ENCODE measurements at regions not wholly inside any gene's neighbourhood (a gene's known extent, or its start where the extent isn't known, plus 50 kb on each side); places are given as distances from the start of the nearest gene placed in this dataset.

GRCh38 chr15:81765816-81766215, 280.0 kb downstream of the MEX3B start:
- TF ChIP-seq EZH2 (IDR thresholded peaks at IDR 0.05; ENCODE audit: borderline replicate concordance, low read depth, low read length, severe bottlenecking) = no peak
- TF ChIP-seq CTCF (IDR thresholded peaks at IDR 0.05; ENCODE audit: borderline replicate concordance, extremely low read depth, low read length, poor library complexity, severe bottlenecking) = no peak
- Histone ChIP-seq H3K27me3 (ENCODE audit: insufficient read depth, low read length, poor library complexity) (no peaks in the 10 kb centered on the region), H3K9me3 (ENCODE audit: insufficient read depth, low read length, severe bottlenecking) (no peaks in the 10 kb centered on the region), H3K27ac (ENCODE audit: low read length) (no peak overlapping the region), H2AFZ (ENCODE audit: low read depth, low read length) (no peak overlapping the region), H3K79me2 (ENCODE audit: insufficient read depth, low read length) (no peaks in the 10 kb centered on the region), H3K4me2 (ENCODE audit: insufficient read depth, low read length) (no peak overlapping the region), H3K9ac (ENCODE audit: low read depth, low read length) (no peak overlapping the region), H3K36me3 (ENCODE audit: insufficient read depth, low read length) (no peaks in the 10 kb centered on the region), H3K4me1 (ENCODE audit: insufficient read depth, low read length) (no peaks in the 10 kb centered on the region), H4K20me1 (ENCODE audit: insufficient read depth, low read length) (no peaks in the 10 kb centered on the region), H3K4me3 (ENCODE audit: low read depth in 1 of 2, low read length in 2 of 2) (no peak overlapping the region)
- ATAC-seq (ENCODE audit: insufficient read depth, low read depth) (no peak), DNase-seq (no peak)

- H3K27me3 ChIP-seq (ENCODE audit: insufficient read depth, low read length, poor library complexity) = no peaks in the 10 kb centered on the region
- H3K79me2 ChIP-seq (ENCODE audit: insufficient read depth, low read length) = no peaks in the 10 kb centered on the region
- H3K9ac ChIP-seq (ENCODE audit: low read depth, low read length) = no peak overlapping the region
- no peaks in the 10 kb centered on the region for H3K36me3 ChIP-seq (ENCODE audit: insufficient read depth, low read length)
- no peak overlapping the region for H3K4me2 ChIP-seq (ENCODE audit: insufficient read depth, low read length)
- H3K4me1 ChIP-seq (ENCODE audit: insufficient read depth, low read length) = no peaks in the 10 kb centered on the region
- H3K27ac ChIP-seq (ENCODE audit: low read length) = no peak overlapping the region
- H4K20me1 ChIP-seq (ENCODE audit: insufficient read depth, low read length) = no peaks in the 10 kb centered on the region
- no peak overlapping the region for H2AFZ ChIP-seq (ENCODE audit: low read depth, low read length)
- DNase-seq = no peak
- TF ChIP-seq EZH2 (IDR thresholded peaks at IDR 0.05; ENCODE audit: borderline replicate concordance, low read depth, low read length, severe bottlenecking) (no peak), CTCF (IDR thresholded peaks at IDR 0.05; ENCODE audit: borderline replicate concordance, extremely low read depth, low read length, poor library complexity, severe bottlenecking) (no peak)
- ATAC-seq (ENCODE audit: insufficient read depth, low read depth) = no peak
- no peak overlapping the region for H3K4me3 ChIP-seq (ENCODE audit: low read depth in 1 of 2, low read length in 2 of 2)
- H3K9me3 ChIP-seq (ENCODE audit: insufficient read depth, low read length, severe bottlenecking) = no peaks in the 10 kb centered on the region
Observed at GRCh38 chr15:81763304-81763703, 282.5 kb downstream of the MEX3B start.

- ATAC-seq (ENCODE audit: insufficient read depth, low read depth) (no peak), DNase-seq (no peak)
- Histone ChIP-seq H2AFZ (ENCODE audit: low read depth, low read length) (no peak overlapping the region), H3K27me3 (ENCODE audit: insufficient read depth, low read length, poor library complexity) (no peaks in the 10 kb centered on the region), H4K20me1 (ENCODE audit: insufficient read depth, low read length) (no peaks in the 10 kb centered on the region), H3K4me2 (ENCODE audit: insufficient read depth, low read length) (no peak overlapping the region), H3K9me3 (ENCODE audit: insufficient read depth, low read length, severe bottlenecking) (no peaks in the 10 kb centered on the region), H3K79me2 (ENCODE audit: insufficient read depth, low read length) (no peaks in the 10 kb centered on the region), H3K36me3 (ENCODE audit: insufficient read depth, low read length) (no peaks in the 10 kb centered on the region), H3K4me1 (ENCODE audit: insufficient read depth, low read length) (no peaks in the 10 kb centered on the region), H3K9ac (ENCODE audit: low read depth, low read length) (no peak overlapping the region), H3K4me3 (ENCODE audit: low read depth in 1 of 2, low read length in 2 of 2) (no peak overlapping the region), H3K27ac (ENCODE audit: low read length) (no peak overlapping the region)
- TF ChIP-seq EZH2 (IDR thresholded peaks at IDR 0.05; ENCODE audit: borderline replicate concordance, low read depth, low read length, severe bottlenecking) = no peak
- TF ChIP-seq CTCF (IDR thresholded peaks at IDR 0.05; ENCODE audit: borderline replicate concordance, extremely low read depth, low read length, poor library complexity, severe bottlenecking) = no peak
Observed at GRCh38 chr15:81760686-81761085, 285.1 kb downstream of the MEX3B start.

- no peak overlapping the region for H3K4me3 ChIP-seq (ENCODE audit: low read depth in 1 of 2, low read length in 2 of 2)
Observed at GRCh38 chr15:81758818-81759284, 287.0 kb downstream of the MEX3B start.

More at GRCh38 chr15:81758818-81759284, 287.0 kb downstream of the MEX3B start:
- Histone ChIP-seq H3K9ac (ENCODE audit: low read depth, low read length) (no peak overlapping the region), H3K27ac (ENCODE audit: low read length) (no peak overlapping the region), H4K20me1 (ENCODE audit: insufficient read depth, low read length) (no peaks in the 10 kb centered on the region), H2AFZ (ENCODE audit: low read depth, low read length) (no peak overlapping the region), H3K27me3 (ENCODE audit: insufficient read depth, low read length, poor library complexity) (no peaks in the 10 kb centered on the region), H3K4me2 (ENCODE audit: insufficient read depth, low read length) (no peak overlapping the region), H3K4me1 (ENCODE audit: insufficient read depth, low read length) (no peaks in the 10 kb centered on the region), H3K79me2 (ENCODE audit: insufficient read depth, low read length) (no peaks in the 10 kb centered on the region), H3K36me3 (ENCODE audit: insufficient read depth, low read length) (no peaks in the 10 kb centered on the region), H3K9me3 (ENCODE audit: insufficient read depth, low read length, severe bottlenecking) (no peaks in the 10 kb centered on the region)
- DNase-seq = no peak
- no peak for ATAC-seq (ENCODE audit: insufficient read depth, low read depth)
- TF ChIP-seq CTCF (IDR thresholded peaks at IDR 0.05; ENCODE audit: borderline replicate concordance, extremely low read depth, low read length, poor library complexity, severe bottlenecking) = no peak
- no peak for TF ChIP-seq EZH2 (IDR thresholded peaks at IDR 0.05; ENCODE audit: borderline replicate concordance, low read depth, low read length, severe bottlenecking)

Data from DND-41 (cell line).